BE2C (cell line): ENCODE measurements at regions not wholly inside any gene's neighbourhood (a gene's known extent, or its start where the extent isn't known, plus 50 kb on each side); places are given as distances from the start of the nearest gene placed in this dataset.

Source experiments
- DNase-seq: peaks from one replicate; pipeline ENCODE4 v3.0.0-alpha.2; 2020
- H3K27me3 ChIP-seq: fragments of 250-450 bp; sonication (Bioruptor Pico); 2 replicates; pipeline ENCODE4 v1.5.1; 2020; ENCODE audit warnings: mild to moderate bottlenecking
- H3K36me3 ChIP-seq: fragments of 250-450 bp; sonication (Bioruptor Pico); 2 replicates; pipeline ENCODE4 v1.5.1; 2020; ENCODE audit warnings: mild to moderate bottlenecking
- H3K4me1 ChIP-seq: fragments of 250-450 bp; sonication (Bioruptor Pico); 2 replicates; pipeline ENCODE4 v1.5.1; 2020
- H3K4me3 ChIP-seq: 2 replicates; pipeline ENCODE4 v1.5.1; 2011; ENCODE audit warnings: low read depth, low read length
- H3K9me3 ChIP-seq: fragments of 250-450 bp; sonication (Bioruptor Pico); 2 replicates; pipeline ENCODE4 v1.5.1; 2020
- TF ChIP-seq, protein P1 (sequence below): IDR thresholded peaks from 2 replicates; pipeline ENCODE4 v1.5.1; 2012; ENCODE audit warnings: mild to moderate bottlenecking, low read depth, low read length

DNA sequence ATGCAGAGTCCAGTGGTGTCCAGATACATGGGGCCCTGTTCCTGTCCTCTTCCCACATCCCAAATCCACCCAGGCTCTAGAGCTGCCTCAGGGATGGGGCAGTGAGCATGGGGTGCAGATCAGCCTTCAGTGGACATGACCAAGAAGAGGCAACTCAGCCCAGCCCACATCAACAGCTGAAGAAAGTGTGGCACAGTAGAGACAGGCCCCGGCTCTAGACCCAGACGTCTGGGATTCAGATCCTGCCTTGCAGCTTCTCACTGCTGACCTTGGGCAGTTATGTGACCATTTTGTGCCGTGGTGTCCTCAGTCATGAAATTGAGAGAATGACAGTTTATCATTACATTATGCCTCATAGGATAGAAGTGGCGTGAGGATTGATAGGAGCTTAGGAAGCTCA is 54.6 kb upstream of the CST7 start:
- DNase-seq = no peak
- H3K4me1 ChIP-seq = no peaks in the 10 kb centered on the region
- TF ChIP-seq, protein P1, sequence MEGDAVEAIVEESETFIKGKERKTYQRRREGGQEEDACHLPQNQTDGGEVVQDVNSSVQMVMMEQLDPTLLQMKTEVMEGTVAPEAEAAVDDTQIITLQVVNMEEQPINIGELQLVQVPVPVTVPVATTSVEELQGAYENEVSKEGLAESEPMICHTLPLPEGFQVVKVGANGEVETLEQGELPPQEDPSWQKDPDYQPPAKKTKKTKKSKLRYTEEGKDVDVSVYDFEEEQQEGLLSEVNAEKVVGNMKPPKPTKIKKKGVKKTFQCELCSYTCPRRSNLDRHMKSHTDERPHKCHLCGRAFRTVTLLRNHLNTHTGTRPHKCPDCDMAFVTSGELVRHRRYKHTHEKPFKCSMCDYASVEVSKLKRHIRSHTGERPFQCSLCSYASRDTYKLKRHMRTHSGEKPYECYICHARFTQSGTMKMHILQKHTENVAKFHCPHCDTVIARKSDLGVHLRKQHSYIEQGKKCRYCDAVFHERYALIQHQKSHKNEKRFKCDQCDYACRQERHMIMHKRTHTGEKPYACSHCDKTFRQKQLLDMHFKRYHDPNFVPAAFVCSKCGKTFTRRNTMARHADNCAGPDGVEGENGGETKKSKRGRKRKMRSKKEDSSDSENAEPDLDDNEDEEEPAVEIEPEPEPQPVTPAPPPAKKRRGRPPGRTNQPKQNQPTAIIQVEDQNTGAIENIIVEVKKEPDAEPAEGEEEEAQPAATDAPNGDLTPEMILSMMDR = no peak
- no peaks in the 10 kb centered on the region for H3K36me3 ChIP-seq
- no peaks in the 10 kb centered on the region for H3K9me3 ChIP-seq
- no peak overlapping the region for H3K4me3 ChIP-seq
- H3K27me3 ChIP-seq = peaks cover 4% of the 10 kb centered on the region; the same call in 1 of the 2 replicates

DNA sequence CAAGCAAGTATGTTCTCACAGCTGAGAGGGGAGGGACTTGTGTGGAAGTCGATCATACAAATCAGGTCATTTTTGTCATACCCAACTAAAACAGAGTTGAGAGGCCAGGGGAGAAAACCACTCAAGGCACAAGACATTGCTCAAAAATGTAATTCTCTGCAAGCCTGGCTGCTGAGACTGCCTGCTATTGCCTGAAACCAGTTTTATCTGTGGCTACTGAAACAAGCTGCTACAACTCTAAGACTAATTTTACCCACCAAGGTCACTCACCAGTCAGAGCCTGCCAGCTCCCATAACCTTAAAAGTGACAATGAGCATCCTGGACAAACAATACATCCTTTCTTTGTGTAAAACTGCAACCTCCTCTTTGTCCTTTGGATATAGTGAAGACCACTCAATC is 54.1 kb upstream of the CST7 start:
- Histone ChIP-seq H3K36me3 (no peaks in the 10 kb centered on the region), H3K4me1 (no peaks in the 10 kb centered on the region), H3K9me3 (no peaks in the 10 kb centered on the region), H3K27me3 (peaks cover 4% of the 10 kb centered on the region; the same call in 1 of the 2 replicates), H3K4me3 (no peak overlapping the region)
- no peak for DNase-seq
- TF ChIP-seq, protein P1 = no peak

DNA sequence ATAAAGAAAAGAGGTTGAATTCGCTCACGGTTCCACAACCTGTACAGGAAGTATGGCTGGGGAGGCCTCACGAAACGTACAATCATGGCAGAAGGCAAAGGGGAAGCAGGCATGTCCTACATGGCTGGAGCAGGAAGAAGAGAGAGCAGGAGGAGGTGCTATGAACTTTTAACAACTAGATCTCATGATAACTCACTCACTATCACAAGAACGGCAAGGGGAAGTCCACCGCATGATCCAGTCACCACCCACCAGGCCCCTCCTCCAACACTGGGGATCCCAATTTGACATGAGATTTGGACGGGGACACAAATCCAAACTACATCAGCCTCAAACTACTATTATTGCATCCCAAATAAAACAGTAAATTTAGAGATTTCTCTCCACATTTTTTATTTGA is 53.6 kb upstream of the CST7 start:
- no peaks in the 10 kb centered on the region for H3K36me3 ChIP-seq
- H3K4me1 ChIP-seq = no peaks in the 10 kb centered on the region
- no peaks in the 10 kb centered on the region for H3K9me3 ChIP-seq
- H3K4me3 ChIP-seq = no peak overlapping the region
- no peak for DNase-seq
- TF ChIP-seq, protein P1 = no peak
- peaks cover 4% of the 10 kb centered on the region; the same call in 1 of the 2 replicates for H3K27me3 ChIP-seq

DNA sequence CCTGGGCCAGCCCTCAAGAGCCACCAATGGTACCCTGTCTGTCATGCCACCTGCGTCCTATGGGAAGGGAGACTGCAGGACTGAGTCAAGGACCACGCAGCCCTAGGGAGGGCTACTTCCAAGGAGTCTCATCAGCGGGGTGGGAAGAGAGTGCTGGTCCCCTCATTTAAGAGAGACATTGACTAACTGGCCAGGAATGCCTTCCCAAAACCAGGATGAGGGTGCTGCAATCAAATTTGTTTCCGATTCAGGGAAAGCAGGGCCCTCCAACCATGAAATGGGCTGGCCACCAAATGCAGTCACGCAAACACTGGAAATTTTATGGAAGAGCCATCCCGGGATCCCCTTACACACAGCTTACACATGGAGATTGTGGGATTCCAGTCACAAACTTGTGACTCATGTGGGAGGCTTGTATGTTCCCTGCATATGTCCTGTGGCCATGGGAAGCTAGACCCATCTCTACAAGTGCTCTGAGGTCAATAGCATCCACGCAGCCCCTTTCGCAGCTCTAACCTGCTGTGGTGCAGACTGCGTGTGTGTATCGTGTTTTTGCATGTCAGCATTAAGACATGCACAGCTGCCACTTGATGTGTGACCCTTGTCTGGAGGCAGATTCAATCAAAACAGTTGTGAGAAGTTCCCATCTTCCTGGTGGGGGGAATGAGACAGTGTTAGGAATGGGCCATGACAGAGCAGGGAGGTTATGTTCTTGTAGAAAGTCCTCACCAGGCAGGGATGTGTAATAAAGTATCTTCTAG is 53.0 kb upstream of the CST7 start:
- H3K4me3 ChIP-seq = no peak overlapping the region
- no peaks in the 10 kb centered on the region for H3K36me3 ChIP-seq
- H3K27me3 ChIP-seq = peaks cover 4% of the 10 kb centered on the region; the same call in 1 of the 2 replicates
- TF ChIP-seq, protein P1 = no peak
- DNase-seq = no peak
- no peaks in the 10 kb centered on the region; the same call in 1 of the 2 replicates for H3K9me3 ChIP-seq
- no peaks in the 10 kb centered on the region for H3K4me1 ChIP-seq

DNA sequence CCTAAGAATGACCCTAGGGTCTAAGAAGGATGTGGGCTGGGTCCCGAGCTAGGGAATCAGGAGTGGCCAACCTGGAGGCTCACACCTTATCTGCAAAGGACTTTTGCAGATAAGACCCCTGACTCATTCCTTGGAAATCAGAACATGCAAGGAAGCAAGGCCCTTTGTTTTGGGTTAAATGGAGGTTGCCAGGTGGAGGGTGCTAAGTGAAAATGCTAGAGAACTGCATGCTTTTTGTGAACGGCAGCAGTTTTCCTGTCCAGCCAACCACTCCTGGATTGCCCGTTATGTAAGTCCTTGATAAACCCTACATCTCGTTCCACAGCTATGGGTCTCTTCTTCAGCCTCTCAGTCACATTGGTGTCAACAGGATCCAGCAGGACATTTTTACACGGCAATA is 52.1 kb upstream of the CST7 start:
- Histone ChIP-seq H3K4me1 (no peaks in the 10 kb centered on the region), H3K36me3 (no peaks in the 10 kb centered on the region), H3K4me3 (no peak overlapping the region), H3K9me3 (no peaks in the 10 kb centered on the region; the same call in 1 of the 2 replicates), H3K27me3 (no peaks in the 10 kb centered on the region)
- DNase-seq = no peak
- TF ChIP-seq, protein P1 = no peak

DNA sequence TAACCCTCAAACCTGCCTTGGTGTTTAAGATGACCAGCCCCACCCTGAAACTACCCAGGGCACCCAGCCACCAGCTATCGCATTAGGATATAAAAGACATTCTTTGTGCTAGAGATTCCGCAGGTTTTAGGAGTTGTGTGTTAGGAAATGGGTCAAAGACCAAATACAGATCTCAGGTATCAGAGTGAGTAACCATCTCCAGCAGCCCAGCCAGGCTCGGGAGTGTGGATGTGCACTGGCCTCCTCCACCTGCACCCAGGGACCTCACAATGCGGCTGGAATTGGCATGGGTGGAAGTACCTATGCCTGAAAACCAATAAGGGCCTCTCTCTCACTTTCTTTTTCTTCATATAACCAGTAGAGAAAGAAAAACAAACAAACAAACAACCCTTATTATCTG is 51.1 kb upstream of the CST7 start:
- Histone ChIP-seq H3K9me3 (no peaks in the 10 kb centered on the region; the same call in 1 of the 2 replicates), H3K27me3 (no peaks in the 10 kb centered on the region), H3K4me1 (no peaks in the 10 kb centered on the region), H3K36me3 (no peaks in the 10 kb centered on the region), H3K4me3 (no peak overlapping the region)
- TF ChIP-seq, protein P1 = no peak
- no peak for DNase-seq
